ENCODE measurements at regions not wholly inside any gene's neighbourhood (a gene's known extent, or its start where the extent isn't known, plus 50 kb on each side); places are given as distances from the start of the nearest gene placed in this dataset.
"Not testable (repeated sequence)": the region's sequence is repeated elsewhere in the genome, so short reads cannot be mapped to it uniquely, and the experiment has no call there.

DNA sequence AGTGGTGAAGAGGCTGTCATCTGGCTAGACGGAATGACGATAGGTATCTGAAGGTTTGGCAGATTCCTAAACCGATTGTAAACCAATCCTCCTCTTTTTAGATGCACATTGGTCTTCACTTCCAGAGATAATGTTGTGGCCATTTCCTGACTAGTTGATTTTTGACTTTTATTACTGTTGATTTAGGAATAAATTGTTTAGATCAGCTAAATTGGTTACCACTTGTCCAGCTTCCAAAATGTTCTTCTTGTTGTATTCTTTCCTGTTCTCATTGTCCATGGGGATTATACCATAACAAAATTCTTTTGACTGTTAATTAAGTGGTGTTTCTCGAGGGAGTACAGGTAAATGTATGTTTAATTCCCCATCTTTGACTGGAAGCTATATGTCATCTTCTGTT is 119.7 kb downstream of the MACROH2A1 start:
- no peak for DNase-seq

GRCh38 chr5:135276151-135276550 is 122.9 kb downstream of the MACROH2A1 start:
- DNase-seq: no peak

DNA sequence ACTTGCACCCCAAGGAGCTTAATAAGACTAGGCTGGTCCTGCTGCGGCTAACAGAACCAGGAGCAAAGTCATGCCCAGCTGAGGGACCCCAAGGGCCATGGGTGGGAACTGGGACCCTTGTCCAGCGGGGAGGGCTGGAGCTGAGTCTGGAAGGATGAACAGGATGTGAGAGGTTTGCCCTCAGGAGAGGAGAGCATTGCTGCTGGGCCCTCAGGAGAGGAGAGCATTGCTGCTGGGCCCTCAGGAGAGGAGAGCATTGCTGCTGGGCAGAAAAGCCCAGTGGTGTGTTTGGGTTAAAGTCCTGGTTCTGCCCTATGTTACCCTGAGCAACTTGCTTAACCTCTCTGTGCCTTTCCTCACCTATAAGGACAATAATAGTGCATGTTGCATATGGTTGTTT is 125.8 kb downstream of the MACROH2A1 start:
- DNase-seq: no peak

GRCh38 chr5:135272311-135272805 is 126.7 kb downstream of the MACROH2A1 start:
- no peak for DNase-seq

GRCh38 chr5:135271533-135272310 is 127.3 kb downstream of the MACROH2A1 start:
- peak; percentile 52 for DNase-seq

GRCh38 chr5:135269931-135270421 is 129.1 kb downstream of the MACROH2A1 start:
- DNase-seq: peak; percentile 91

DNA sequence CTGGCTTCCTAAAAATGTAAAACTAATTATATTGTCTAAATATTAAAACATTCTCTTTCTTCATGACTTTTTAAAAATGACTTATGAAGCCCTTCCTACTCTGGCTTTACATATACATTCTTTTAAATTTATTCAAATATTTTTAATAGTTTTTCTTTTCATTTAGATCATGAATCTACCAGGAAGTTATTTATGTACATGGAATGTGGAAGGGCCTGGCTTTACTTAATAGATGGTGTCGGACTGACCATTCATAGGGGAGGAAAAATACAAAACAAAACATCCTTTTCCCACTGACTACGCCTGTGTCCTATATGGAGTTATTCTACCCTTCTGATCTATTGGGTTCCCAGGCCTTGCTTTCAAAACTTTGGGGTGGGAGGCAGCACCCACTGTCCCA is 129.8 kb downstream of the MACROH2A1 start:
- DNase-seq: peak; percentile 88

GRCh38 chr5:135266975-135267374 is 132.1 kb downstream of the MACROH2A1 start:
- peak; percentile 47 for DNase-seq

DNA sequence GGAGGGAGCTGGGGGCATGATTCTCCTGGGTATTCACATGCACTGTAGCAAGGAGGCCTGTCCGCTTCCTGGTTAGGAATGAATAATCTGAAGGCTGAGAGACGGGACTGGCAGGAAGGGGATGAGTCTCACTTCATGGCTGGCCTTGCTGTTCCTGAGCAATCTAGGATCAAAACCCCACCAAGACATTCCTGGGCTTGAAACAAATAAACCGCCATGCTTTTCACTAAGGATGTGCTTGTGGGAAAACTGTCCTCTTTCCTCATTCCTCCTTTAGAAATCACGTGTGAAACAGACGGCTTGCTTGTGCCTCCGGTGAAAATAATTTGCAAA is 132.8 kb downstream of the MACROH2A1 start:
- DNase-seq: peak; percentile 40

- DNase-seq: no peak
These were observed 133.3 kb downstream of the MACROH2A1 start for GRCh38 chr5:135265497-135266302.

DNA sequence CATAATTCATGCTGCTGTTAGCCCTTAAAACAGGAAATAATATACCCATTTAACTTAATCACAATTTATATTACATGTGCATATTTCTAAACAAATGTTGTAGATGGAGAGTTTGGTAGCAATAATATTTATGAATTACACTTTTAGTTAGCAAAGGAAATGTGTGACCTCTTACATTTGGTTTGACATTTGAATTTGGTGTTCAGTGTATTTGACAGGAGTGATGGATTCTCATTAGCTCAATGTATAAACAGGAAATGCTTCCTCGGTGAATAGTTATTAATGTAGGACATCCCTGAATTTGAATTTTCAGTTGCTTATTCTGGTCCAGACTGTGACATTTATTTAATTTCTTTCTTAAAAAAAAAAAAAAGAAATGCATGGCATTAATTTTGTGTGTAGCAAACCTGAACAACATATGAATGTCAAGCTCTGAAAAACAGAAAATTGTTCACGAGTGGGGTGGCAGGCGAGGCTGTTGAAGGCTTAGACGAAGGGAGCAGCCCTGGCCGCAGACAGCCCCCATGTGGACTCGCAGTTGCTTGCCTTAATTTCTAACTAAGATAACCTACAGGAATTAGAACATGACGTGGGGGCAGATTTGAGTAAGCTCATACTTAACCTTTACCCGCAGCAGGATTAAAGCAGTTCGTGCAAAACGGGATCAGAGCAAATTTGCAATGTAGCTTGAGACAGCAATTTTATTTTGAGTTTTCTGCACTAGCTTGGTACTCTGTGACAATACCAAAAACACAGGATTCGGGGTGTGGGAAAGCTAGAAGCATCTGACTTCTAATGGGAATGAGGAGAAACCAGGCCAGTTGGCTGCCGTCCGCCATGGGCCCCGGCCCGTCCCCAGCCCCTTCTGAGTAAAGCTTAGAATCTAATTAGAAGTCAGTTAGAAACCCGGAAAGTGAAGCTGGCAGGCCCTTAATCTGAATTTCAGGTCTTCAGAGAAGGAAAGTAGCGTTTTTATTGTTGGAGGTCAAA is 134.3 kb downstream of the MACROH2A1 start:
- no peak for DNase-seq

GRCh38 chr5:135263022-135263668 is 135.9 kb downstream of the MACROH2A1 start:
- no peak for DNase-seq

DNA sequence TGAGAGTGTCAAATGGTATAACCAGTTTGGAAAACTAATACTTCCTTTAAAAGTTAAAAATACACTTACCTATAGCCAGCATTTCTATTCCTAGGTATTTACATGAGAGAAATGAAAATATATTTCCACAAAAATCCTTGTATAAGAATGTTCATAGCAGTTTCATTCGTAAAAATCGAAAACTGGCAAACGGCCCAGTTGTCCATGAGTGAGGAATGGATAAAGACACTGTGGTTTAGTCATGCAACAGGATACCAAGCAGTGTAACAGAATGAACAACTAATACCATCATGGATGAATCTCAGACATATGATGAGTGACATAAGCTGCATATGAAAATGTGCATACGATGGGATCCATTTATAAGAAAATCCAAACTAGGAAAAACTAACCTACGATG is 136.7 kb downstream of the MACROH2A1 start:
- no peak for DNase-seq

DNA sequence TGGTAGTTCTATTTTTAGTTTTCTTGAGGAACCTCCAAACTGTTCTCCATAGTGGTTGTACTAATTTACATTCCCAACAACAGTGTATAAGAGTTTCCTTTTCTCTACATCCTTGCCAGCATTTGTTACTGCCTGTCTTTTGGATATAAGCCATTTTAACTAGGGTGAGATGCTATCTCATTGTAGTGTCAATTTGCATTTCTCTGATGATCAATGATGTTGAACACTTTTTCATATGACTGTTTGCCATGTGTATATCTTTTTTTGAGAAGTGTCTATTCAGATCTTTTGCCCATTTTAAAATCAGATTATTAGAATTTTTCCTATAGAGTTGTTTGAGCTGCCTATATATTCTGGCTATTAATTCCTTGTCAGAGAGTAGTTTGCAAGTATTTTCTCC is 138.9 kb downstream of the MACROH2A1 start:
- not testable (repeated sequence) for DNase-seq

DNA sequence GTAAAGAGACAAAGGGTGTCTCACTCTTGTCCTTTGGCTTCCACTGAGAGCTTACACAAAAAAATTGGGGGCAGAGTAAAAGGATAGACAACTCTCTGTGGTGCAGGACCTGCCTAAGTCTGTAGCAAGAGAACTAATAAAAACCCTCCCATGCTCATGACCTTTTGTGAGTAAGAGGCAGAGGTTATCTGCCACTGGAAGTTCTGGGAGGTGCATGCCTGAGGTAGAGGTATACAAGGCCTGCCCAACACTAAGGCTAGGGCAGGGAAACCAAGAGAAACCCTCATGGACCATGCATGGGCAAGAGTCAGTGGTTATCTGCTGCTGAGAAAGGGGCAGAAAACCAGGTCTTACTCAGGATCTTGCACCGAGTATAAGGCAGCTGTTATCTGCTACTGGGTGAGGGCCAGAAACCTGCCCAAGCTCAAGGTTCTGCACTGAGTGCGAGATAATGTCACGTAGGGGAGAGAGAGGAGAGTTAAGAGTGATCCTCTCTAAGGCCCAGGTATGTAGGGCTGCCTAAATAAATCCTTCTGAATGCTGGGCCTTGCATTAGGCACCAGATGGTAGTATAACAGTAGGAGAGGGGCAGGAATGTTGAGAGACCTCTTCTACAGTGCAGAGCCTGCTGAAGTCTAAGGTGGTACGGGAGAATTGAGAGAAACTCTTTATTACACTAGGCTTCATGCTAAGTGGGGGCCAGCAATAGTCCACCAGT is 143.4 kb downstream of the MACROH2A1 start:
- no peak for DNase-seq

- no peak for DNase-seq
These were observed 144.8 kb downstream of the MACROH2A1 start for GRCh38 chr5:135254183-135254582.

DNA sequence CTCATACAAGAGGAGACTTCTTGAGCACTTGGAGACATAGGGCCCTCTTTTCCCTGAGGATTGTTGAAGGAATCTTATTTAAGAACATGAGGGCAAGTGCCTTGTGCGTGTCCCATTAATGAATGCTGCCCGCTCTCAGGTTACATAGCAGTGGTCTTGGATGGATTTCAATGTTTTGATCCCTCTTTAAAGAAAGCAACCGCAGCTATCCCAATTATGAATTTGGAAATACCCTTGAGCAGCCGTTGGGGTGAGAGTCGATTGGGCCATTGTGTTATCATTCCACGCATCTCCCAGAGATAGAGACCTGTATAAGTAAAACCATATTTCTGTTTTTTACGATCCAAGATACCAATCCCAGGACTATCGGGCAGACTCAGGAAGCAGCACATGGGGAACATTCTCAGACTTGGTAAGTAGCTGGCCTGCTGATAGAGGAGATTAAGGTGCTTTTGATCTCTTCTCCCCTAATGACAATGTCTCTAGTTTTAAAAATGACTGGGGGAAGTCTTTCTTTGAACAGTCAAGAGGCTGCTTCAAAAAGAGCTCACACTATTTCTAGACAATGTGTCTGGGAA is 145.3 kb downstream of the MACROH2A1 start:
- peak; percentile 37 for DNase-seq

- DNase-seq: no peak
These were observed 147.9 kb downstream of the MACROH2A1 start for GRCh38 chr5:135251093-135251492.

- DNase-seq: no peak
These were observed 148.4 kb downstream of the MACROH2A1 start for GRCh38 chr5:135250671-135251070.

GRCh38 chr5:135249658-135250057 is 149.4 kb downstream of the MACROH2A1 start:
- peak; percentile 78 for DNase-seq

GRCh38 chr5:135248801-135249231 is 150.2 kb downstream of the MACROH2A1 start:
- DNase-seq: no peak

Measured in fibroblast of skin of back (primary cell).